H9 (cell line): ENCODE measurements at regions not wholly inside any gene's neighbourhood (a gene's known extent, or its start where the extent isn't known, plus 50 kb on each side); places are given as distances from the start of the nearest gene placed in this dataset.

Experiments
- DNase-seq: peaks from one replicate; pipeline ENCODE4 v3.0.0-alpha.2; 2017
- H2AFZ ChIP-seq: one replicate; pipeline ENCODE4 v1.6.1; 2013; ENCODE audit warnings: mild to moderate bottlenecking, low read length, control low read depth, moderate library complexity
- H2AK5ac ChIP-seq: 2 replicates; pipeline ENCODE4 v1.6.1; 2013; ENCODE audit warnings: low read length, control low read depth, mixed read lengths; ENCODE audit not compliant: insufficient read length
- H2BK120ac ChIP-seq: one replicate; pipeline ENCODE4 v1.6.1; 2013; ENCODE audit warnings: low read depth, mild to moderate bottlenecking, low read length, control low read depth, inconsistent platforms; ENCODE audit not compliant: poor library complexity, severe bottlenecking
- H2BK12ac ChIP-seq: 2 replicates; pipeline ENCODE4 v1.6.1; 2013; ENCODE audit warnings: low read length, control low read depth, mixed read lengths, low read depth; ENCODE audit not compliant: insufficient read length
- H2BK15ac ChIP-seq: 2 replicates; pipeline ENCODE4 v1.6.1; 2013; ENCODE audit warnings: low read depth, low read length, control low read depth
- H2BK20ac ChIP-seq: one replicate; pipeline ENCODE4 v1.6.1; 2013; ENCODE audit warnings: low read depth, mild to moderate bottlenecking, low read length, control low read depth, inconsistent platforms; ENCODE audit not compliant: poor library complexity, severe bottlenecking
- H2BK5ac ChIP-seq: 2 replicates; pipeline ENCODE4 v1.6.1; 2013; ENCODE audit warnings: low read length, control low read depth, mixed read lengths; ENCODE audit not compliant: insufficient read length
- H3K14ac ChIP-seq: 2 replicates; pipeline ENCODE4 v1.6.1; 2013; ENCODE audit warnings: low read length, control low read depth; ENCODE audit not compliant: insufficient read depth
- H3K18ac ChIP-seq: 2 replicates; pipeline ENCODE4 v1.6.1; 2013; ENCODE audit warnings: low read depth, mild to moderate bottlenecking, mixed read lengths, low read length, control low read depth; ENCODE audit not compliant: insufficient read length
- H3K23ac ChIP-seq: 2 replicates; pipeline ENCODE4 v1.6.1; 2013; ENCODE audit warnings: low read length, control low read depth, mixed read lengths, low read depth; ENCODE audit not compliant: insufficient read length
- H3K23me2 ChIP-seq: 2 replicates; pipeline ENCODE4 v1.6.1; 2013; ENCODE audit warnings: low read depth, mild to moderate bottlenecking, mixed read lengths, low read length, control low read depth; ENCODE audit not compliant: insufficient read length, poor library complexity, severe bottlenecking
- H3K27ac ChIP-seq: 2 replicates; pipeline ENCODE4 v1.5.1; 2013; ENCODE audit warnings: low read length, control low read depth, mixed read lengths, low read depth; ENCODE audit not compliant: insufficient read length
- H3K27me3 ChIP-seq: 2 replicates; pipeline ENCODE4 v1.6.1; 2013; ENCODE audit warnings: low read length, control low read depth, inconsistent platforms; ENCODE audit not compliant: insufficient read depth
- H3K4ac ChIP-seq: 2 replicates; pipeline ENCODE4 v1.6.1; 2013; ENCODE audit warnings: low read depth, mild to moderate bottlenecking, control low read depth, inconsistent platforms, low read length, moderate library complexity
- H3K4me1 ChIP-seq: 2 replicates; pipeline ENCODE4 v1.6.1; 2013; ENCODE audit warnings: low read length, control low read depth, inconsistent platforms; ENCODE audit not compliant: insufficient read depth
- H3K4me2 ChIP-seq: 2 replicates; pipeline ENCODE4 v1.6.1; 2013; ENCODE audit warnings: low read length, control low read depth, mixed read lengths; ENCODE audit not compliant: insufficient read length, insufficient read depth
- H3K56ac ChIP-seq: 2 replicates; pipeline ENCODE4 v1.6.1; 2013; ENCODE audit warnings: low read depth, mild to moderate bottlenecking, mixed read lengths, low read length, control low read depth; ENCODE audit not compliant: insufficient read length
- H3K79me1 ChIP-seq: 2 replicates; pipeline ENCODE4 v1.6.1; 2013; ENCODE audit warnings: low read depth, mild to moderate bottlenecking, moderate library complexity, low read length, control low read depth, inconsistent platforms; ENCODE audit not compliant: insufficient read depth, poor library complexity, severe bottlenecking
- H3K79me2 ChIP-seq: 2 replicates; pipeline ENCODE4 v1.6.1; 2013; ENCODE audit warnings: low read length, control low read depth, inconsistent platforms; ENCODE audit not compliant: insufficient read depth
- H3K9ac ChIP-seq: 2 replicates; pipeline ENCODE4 v1.6.1; 2013; ENCODE audit warnings: low read length, control low read depth, mixed read lengths; ENCODE audit not compliant: insufficient read length; ENCODE audit errors: extremely low read depth
- H3K9me3 ChIP-seq: one replicate; pipeline ENCODE4 v1.6.1; 2013; ENCODE audit warnings: low read depth, low read length, inconsistent platforms; ENCODE audit not compliant: control insufficient read depth
- H3T11ph ChIP-seq: one replicate; pipeline ENCODE4 v1.6.1; 2013; ENCODE audit warnings: mild to moderate bottlenecking, low read length, control low read depth, inconsistent platforms
- H4K20me1 ChIP-seq: one replicate; pipeline ENCODE4 v1.6.1; 2013; ENCODE audit not compliant: control insufficient read depth, insufficient read length, insufficient read depth
- H4K5ac ChIP-seq: 2 replicates; pipeline ENCODE4 v1.6.1; 2013; ENCODE audit warnings: low read depth, mild to moderate bottlenecking, mixed read lengths, low read length, control low read depth; ENCODE audit not compliant: insufficient read length
- H4K8ac ChIP-seq: replicated peaks from 2 replicates; pipeline ENCODE4 v1.6.1; 2013; ENCODE audit warnings: low read length, control low read depth, mixed read lengths, low read depth; ENCODE audit not compliant: insufficient read length
- H4K91ac ChIP-seq: 2 replicates; pipeline ENCODE4 v1.6.1; 2013; ENCODE audit warnings: low read depth, mild to moderate bottlenecking, moderate library complexity, mixed read lengths, low read length, control low read depth; ENCODE audit not compliant: insufficient read length
- H3K27ac Mint-ChIP-seq, 3 experiments: 2 replicates in 2 of 3; 3 replicates in 1 of 3; pipeline ENCODE4 v1.8.0; 2020 to 2021; ENCODE audit warnings: mixed read lengths in 3 of 3, mild to moderate bottlenecking in 1 of 3, moderate library complexity in 1 of 3
- H3K27me3 Mint-ChIP-seq: 2 replicates; pipeline ENCODE4 v1.8.0; 2021; ENCODE audit warnings: low read depth, mild to moderate bottlenecking, moderate library complexity, mixed read lengths
- H3K36me3 Mint-ChIP-seq, 3 experiments: 2 replicates in 2 of 3; 3 replicates in 1 of 3; pipeline ENCODE4 v1.8.0; 2020 to 2021; ENCODE audit warnings: low read depth in 3 of 3, mixed read lengths in 3 of 3; ENCODE audit not compliant: insufficient read depth in 1 of 3
- H3K4me1 Mint-ChIP-seq, 2 experiments: 2 replicates each; pipeline ENCODE4 v1.8.0; 2020; ENCODE audit warnings: mixed read lengths in 2 of 2
- H3K4me3 Mint-ChIP-seq, 2 experiments: 2 replicates in 1 of 2; 3 replicates in 1 of 2; pipeline ENCODE4 v1.8.0; 2020 to 2021; ENCODE audit warnings: mild to moderate bottlenecking in 2 of 2, mixed read lengths in 2 of 2, moderate library complexity in 1 of 2
- H3K9me3 Mint-ChIP-seq, 2 experiments: 2 replicates in 1 of 2; 3 replicates in 1 of 2; pipeline ENCODE4 v1.8.0; 2020; ENCODE audit warnings: mild to moderate bottlenecking in 2 of 2, mixed read lengths in 2 of 2, moderate library complexity in 1 of 2
- WGBS: extraction: QIAGEN DNeasy Blood & Tissue Kit; methylation state at CpG from one replicate; pipeline ENCODE4 v1.1.7; 2013; ENCODE audit warnings: missing lambda C conversion rate, low lambda C conversion rate, mixed read lengths; ENCODE audit not compliant: insufficient read length; ENCODE audit errors: extremely low coverage; 5-methylcytosine and 5-hydroxymethylcytosine counted together
- TF ChIP-seq, protein P1 (sequence below): fragments of 200-600 bp; sonication (generic); conservative IDR thresholded peaks from 3 replicates; pipeline ENCODE4 v1.8.0; 2021; ENCODE audit warnings: antibody characterized with exemption, mild to moderate bottlenecking

DNA sequence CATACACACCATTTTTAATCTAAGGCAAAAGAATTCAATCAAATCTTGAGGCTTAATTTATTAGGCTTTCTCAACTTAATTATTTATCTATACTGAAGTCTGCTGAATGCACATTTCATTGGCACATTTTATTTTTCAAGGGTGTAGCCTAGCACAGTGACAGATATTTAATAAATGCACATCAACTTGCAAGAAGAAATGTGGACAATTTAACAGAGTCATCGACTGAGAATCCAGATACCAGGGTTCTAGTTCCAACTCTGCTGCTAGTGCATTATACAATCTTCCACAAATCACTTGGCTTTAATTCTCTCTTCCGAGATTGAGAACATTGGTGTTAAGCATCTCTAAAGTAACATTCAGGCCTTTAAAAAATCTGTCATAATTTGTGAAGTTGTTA is 88.5 kb upstream of the RBBP8 start:
- Histone ChIP-seq H3K56ac (no peak overlapping the region), H3K4me2 (no peak overlapping the region), H3T11ph (no peak overlapping the region), H4K20me1 (no peaks in the 10 kb centered on the region), H3K9me3 (no peaks in the 10 kb centered on the region), H2AFZ (no peak overlapping the region), H3K9ac (no peak overlapping the region), H2BK20ac (no peak overlapping the region), H4K91ac (no peak overlapping the region), H3K14ac (no peak overlapping the region), H3K79me1 (no peaks in the 10 kb centered on the region), H2BK15ac (no peak overlapping the region), H2BK120ac (no peak overlapping the region), H4K5ac (no peak overlapping the region), H3K4me1 (peaks cover 3% of the 10 kb centered on the region; the same call in 1 of the 2 replicates), H3K4ac (no peak overlapping the region), H2BK12ac (no peak overlapping the region), H4K8ac (no peak overlapping the region), H2AK5ac (no peak overlapping the region), H2BK5ac (no peak overlapping the region), H3K79me2 (no peaks in the 10 kb centered on the region), H3K27me3 (no peaks in the 10 kb centered on the region), H3K23ac (no peak overlapping the region), H3K18ac (no peak overlapping the region), H3K27ac (no peak overlapping the region), H3K23me2 (no peaks in the 10 kb centered on the region)
- Mint-ChIP-seq H3K27ac (no peak overlapping the region), H3K27me3 (no peaks in the 10 kb centered on the region), H3K36me3 (no peaks in the 10 kb centered on the region; a peak in 1 of 7 replicates), H3K4me1 (peaks cover 22 to 25% of the 10 kb centered on the region in 2 experiments), H3K4me3 (no peak overlapping the region), H3K9me3 (no peaks in the 10 kb centered on the region; a peak in 1 of 5 replicates)
- no peak for DNase-seq
- TF ChIP-seq, protein P1, sequence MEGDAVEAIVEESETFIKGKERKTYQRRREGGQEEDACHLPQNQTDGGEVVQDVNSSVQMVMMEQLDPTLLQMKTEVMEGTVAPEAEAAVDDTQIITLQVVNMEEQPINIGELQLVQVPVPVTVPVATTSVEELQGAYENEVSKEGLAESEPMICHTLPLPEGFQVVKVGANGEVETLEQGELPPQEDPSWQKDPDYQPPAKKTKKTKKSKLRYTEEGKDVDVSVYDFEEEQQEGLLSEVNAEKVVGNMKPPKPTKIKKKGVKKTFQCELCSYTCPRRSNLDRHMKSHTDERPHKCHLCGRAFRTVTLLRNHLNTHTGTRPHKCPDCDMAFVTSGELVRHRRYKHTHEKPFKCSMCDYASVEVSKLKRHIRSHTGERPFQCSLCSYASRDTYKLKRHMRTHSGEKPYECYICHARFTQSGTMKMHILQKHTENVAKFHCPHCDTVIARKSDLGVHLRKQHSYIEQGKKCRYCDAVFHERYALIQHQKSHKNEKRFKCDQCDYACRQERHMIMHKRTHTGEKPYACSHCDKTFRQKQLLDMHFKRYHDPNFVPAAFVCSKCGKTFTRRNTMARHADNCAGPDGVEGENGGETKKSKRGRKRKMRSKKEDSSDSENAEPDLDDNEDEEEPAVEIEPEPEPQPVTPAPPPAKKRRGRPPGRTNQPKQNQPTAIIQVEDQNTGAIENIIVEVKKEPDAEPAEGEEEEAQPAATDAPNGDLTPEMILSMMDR, result no peak
- no CpG with 5 or more reads among the region's 2 CpGs for WGBS
